C1 segment of cervical spinal cord (tissue), 14 donors: ENCODE measurements at regions not wholly inside any gene's neighbourhood (a gene's known extent, or its start where the extent isn't known, plus 50 kb on each side); places are given as distances from the start of the nearest gene placed in this dataset.
"Not testable (repeated sequence)": the region's sequence is repeated elsewhere in the genome, so short reads cannot be mapped to it uniquely, and the experiment has no call there.

Source experiments
- DNase-seq, 14 donors: peaks; one replicate each; lab custom pipeline; 2025; lab: John Stamatoyannopoulos, UW

DNA sequence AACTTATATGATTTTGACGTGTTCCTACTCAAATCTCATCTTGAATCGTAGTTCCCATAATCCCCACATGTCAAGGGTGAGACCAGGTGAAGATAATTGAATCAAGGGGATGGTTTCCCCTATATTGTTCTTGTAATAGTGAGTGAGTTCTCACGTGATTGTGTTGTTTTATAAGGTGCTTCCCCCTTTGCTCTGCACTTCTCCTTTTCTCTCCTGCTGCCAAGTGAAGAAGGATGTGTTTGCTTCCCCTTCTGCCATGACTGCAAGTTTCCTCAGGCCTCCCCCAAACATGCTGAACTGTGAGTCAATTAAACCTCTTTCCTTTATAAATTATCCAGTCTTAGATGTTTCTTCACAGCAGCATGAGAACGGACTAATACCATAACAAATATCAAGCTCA, 83.2 kb downstream of the MANEA start:
- DNase-seq = no peak

DNA sequence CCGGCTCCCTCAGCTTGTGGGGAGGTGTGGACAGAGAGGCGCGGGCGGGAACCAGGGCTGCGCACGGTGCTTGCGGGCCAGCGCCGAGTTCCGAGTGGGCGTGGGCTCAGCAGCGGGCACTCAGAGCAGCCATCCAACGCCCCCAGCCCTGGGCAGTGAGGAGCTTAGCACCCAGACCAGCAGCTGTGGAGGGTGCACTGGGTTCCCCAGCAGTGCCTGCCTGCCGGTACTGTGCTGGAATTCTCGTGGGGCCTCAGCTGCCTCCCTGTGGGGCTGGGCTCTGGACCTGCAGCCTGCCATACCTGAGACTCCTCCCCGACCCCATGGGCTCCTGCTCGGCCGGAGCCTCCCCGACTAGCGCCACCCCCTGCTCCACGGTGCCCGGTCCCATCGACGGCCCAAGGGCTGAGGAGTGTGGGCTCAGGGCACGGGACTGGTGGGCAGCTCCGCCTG, 92.7 kb downstream of the MANEA start:
- no peak for DNase-seq

DNA sequence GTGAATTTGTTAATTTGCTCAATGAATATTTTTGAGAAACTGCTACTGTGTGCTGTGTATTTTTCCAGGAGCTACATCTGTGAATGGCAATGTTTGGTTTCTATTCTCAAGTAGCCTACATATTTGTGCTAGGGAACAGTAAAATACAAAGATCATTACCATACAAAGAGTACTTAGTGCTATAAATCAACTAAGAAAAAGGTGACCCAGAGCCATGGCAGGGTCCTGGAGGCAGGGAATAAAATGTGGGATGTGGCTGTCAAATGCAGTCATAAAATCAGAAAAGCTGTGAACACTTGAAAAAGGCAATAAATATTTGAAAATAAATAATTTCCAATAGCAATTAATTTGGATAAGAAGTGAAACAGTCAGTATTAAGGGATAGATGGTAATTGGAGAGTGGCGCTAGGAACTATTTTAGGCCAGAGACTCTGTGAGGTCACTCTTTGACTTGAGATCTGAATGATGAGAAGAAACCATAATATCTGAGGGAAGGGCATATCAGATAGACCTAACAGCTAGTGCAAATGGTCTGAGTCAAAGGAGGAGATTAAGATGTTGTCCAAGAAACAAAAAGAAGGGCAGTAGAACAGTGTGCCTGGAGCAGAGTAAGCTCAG, 98.8 kb downstream of the MANEA start:
- DNase-seq = no peak

DNA sequence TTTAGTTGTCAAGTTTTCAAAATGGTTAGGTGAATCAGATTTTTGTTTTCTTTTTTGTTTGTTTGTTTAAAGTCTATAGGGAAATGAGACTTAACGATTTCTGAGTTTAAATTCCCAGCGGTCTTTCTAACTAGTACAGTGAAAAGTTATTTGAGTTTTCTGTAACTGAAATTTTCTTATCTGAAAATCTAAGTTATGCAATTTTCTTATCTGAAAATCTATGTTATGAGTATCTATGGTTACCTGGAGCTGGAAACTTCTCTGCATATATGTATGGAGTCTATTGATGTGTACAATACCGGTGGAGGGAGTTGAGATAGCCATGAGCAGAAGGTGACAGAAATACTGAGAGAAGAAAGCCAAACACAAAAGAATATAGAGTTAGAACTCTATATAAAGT, 102.6 kb downstream of the MANEA start:
- no peak for DNase-seq

DNA sequence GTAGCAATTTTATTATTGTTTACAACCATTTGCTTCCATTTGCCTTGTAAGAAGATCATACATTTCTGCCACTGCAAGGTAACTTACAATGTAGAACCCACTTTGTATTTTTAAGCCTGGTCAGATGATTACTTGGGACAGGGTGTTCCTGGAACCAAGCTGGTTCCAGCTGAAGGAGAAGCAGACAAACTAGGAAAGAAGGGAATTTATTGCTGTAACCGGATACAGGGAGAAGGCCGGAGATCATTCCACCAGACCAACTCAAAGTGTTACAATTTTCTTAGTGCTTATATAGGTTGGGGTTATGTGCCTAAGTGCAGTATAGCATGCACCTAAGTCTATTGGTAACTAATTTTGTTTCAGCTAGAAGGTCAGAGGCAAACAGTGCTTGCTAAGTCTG, 104.4 kb downstream of the MANEA start:
- no peak for DNase-seq

DNA sequence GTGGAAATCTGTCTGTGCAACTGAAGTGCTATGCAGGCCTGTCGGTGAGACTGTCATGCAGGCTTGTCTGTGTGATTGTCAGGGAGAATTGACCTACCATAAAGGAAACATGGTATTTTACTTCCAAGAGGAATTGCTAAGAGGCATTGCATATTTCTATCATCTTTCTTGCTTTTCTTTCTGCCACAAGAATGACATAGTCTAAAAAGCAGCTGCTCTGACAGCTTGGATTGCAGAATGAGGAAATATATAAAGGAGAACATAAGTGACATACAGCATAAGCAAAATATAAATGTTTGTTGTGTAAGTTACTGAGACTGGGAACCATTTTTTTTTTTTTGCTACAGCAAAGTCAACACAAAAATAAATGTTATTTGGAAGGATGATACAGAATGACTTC, 105.1 kb downstream of the MANEA start:
- no peak for DNase-seq

DNA sequence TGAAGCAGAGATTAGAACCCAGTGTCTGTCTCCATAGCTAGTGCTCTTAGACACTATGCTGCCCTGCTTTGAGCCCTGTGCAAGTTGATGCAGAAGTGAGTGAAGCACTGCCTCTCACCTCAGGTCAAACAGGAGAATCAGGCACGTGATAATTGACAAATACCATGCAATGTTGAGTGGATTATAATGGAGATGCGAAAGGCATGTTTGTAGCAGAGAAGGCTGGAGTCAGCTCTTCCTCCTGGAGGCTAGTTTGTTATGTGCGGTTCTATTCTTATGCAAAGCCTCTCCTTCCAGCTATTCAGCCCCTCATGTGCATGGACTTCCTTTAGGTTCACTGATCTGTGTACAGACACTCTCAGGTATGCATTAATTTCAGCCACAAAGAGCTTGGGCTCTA, 108.5 kb downstream of the MANEA start:
- no peak for DNase-seq

DNA sequence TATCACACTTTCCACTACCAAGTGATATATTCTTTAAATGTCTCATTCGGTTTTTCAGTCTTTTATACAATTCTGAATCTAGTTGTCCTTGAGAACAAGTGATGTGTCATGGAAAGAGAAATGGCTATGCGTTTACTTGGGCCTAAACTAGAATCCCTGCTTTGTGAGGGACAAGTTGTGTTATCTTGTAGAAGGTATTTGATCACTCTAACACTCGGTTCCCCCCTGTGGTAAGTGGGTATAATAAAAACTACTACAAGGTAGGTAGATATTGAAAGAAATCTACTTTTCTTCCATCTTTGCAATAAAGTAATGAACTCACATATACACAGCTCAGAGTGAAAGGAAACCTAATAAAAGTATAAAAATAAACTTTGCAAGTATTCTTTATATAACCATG, 108.9 kb downstream of the MANEA start:
- no peak for DNase-seq

DNA sequence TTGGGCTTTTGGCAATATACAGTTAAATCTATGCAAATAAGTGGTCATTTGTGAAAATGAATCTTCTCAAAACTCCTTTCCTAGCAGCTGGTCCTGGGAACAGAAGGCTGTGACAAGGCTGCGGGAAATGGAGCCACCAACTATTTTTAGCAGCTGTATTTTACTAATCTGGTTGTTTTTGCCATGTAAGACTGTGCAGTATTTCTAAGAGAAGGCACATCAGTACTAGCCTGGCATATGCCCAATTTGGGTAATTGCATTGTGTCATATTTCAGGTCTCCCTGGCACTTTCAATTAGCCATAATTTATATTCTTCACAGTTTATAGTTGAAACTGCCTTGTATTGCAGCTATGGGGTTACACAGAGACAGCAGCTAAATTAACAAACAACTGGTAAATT, 109.6 kb downstream of the MANEA start:
- DNase-seq = no peak

DNA sequence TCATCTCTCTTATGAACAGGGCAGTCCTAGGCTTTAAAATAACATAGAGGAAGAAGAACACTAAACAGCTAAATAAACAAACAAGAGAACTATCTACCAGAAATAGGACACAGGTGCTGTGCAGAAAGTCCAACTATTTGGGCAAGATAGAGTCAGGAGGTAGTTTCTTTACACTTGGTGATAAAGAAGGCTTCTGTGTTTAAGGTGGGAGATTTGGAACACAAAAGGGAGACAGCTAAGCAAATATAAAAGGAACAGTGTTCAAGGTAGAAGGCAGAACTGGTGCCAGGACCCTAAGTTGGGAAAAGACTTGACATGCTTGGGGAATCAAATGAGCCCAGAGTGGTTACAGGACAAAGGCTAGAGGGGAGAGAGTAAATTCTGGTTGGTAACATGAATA, 110.5 kb downstream of the MANEA start:
- no peak for DNase-seq

DNA sequence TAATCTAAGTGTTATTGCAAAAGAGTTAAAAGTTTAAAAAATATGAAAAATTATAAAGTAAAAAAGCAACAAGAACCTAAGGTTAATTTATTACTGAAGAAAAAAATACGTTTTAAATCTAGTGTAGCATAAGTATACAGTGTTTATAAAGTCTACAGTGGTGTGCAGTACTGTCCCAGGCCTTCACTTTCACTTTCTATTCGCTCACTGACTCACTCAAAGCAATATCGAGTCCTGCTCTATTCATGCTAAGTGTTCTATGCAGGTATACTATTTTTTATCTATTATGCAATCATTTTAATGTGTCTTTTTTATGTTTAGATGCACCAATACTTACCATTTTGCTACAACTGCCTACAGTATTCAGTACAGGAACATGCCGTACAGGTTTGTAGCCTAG, 113.0 kb downstream of the MANEA start:
- DNase-seq = no peak

DNA sequence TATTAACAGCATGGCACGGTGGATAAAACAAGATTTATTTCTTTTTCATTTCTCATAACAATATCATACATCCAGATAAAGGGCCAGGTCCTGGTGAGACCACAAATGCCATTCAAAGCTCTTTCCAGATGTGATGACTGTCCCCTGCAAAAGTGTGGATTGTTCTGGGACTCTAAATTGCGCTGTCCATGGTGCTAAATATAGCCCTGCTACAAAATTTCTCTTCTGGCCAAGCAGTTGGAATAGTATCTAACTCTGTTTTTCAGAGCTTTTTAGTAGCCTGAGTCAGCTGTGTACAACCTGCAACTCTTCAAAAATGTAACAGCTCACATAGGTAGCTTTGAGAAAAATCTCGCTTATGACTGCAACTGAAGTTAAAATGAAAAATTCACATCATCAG, 115.8 kb downstream of the MANEA start:
- DNase-seq = no peak

DNA sequence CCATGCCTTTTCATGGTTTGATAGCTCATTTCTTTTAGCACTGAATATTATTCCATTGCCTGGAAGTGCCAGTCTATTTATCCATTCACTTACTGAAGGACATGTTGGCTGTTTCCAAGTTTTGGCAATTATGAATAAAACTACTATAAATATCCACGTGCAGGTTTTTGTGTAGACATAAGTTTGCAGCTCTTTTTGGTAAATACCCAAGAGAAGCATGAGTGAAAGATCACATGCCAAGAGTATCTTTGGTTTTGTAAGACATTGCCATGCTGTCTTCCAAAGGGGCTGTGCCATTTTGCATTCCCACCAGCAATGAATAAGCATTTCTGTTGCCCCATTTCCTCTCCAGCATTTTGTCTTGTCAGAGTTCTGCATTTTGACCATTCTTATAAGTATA, 120.9 kb downstream of the MANEA start:
- DNase-seq = no peak

DNA sequence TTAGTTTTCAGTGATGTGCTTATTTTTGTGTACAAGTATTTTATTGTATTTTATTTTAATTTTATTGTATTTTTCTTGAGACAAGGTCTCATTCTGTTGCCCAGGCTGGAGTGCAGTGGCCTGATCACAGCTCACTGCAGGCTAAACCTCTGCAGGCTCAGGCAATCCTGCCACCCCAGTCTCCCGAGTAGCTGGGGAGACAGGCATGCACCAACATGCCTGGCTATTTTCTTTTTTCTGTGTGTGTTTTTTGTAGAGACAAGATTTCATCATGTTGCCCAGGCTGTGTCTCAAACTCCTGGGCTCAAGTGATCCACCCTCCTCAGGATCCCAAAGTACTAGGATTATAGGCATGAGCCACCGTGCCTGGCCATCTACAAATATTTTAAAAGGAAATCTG, 146.3 kb downstream of the MANEA start:
- no peak for DNase-seq

DNA sequence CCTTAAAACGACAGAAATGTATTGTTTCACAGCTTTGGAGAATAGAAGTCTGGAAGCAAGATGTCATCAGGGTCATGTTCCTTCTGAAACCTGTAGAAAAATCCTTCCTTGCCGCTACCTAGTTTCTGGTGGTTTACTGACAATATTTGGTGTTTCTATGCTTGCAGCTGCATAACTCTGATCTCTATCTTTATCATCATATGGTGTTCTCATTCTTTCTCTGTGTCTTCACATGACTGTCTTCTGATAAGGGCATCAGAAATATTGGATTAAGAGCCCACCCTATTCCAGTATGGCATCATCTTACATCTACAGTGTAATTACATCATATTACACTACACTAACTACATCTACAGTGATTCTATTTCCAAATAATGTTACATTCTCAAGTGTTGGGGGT, 148.0 kb downstream of the MANEA start:
- DNase-seq = no peak

DNA sequence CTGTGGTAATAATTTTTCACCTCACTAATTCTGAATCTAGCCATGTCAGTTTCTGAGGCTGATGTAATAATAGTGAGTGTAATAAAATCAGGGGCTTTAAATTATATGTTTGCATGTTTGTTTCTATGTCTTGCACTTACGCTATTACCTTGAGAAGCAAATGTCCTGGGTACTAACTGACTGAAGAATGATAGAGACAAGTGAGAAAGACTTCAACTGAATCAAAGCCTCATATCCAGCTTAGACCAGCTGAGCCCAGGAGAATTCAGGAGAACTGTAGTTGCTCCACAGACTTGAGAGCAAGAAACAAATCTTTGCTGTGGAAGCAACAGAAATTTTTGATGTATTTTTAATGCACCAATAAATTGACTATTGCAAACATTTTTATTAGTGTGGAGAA, 162.8 kb downstream of the MANEA start:
- no peak for DNase-seq

DNA sequence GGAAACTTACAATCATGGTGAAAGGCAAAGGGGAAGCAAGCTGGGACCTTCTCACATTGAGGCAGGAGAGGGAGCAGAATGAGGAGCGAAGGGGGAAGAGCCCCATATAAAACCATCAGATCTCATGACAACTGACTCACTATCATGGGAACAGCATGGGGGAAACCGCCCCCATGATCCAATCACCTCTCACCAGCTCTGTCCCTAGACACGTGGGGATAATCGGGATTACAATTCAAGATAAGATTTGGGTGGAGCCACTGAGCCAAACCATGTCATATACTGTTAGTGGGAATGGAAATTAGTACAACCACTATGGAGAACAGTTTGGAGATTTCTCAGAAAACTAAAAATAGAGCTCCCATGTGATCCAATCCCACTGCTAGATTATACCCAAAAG, 163.7 kb downstream of the MANEA start:
- DNase-seq = no peak

DNA sequence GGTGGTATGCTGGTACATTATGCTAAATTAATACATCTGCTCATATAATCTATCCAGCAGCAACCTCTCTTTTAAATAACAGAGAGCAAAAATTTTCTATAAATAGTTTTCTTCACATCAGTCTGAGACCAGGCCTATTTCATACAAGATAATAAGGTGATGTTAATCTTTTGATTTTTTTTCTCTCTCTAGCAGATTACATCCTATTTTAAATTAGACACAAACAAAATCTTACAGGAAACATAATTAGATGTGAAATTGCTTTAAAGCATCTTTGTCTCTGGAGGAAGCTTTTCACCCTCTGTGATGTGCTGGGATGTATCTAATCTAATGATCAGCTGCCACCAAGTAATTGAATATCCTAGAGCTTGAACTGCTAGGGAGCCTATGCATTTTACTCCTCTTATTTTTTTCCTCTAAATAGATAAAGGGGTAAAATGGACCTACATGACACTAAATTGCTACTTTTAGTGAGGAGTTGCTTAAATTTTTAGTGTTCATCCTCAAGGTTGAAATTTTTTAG, 165.5 kb downstream of the MANEA start:
- DNase-seq = no peak

DNA sequence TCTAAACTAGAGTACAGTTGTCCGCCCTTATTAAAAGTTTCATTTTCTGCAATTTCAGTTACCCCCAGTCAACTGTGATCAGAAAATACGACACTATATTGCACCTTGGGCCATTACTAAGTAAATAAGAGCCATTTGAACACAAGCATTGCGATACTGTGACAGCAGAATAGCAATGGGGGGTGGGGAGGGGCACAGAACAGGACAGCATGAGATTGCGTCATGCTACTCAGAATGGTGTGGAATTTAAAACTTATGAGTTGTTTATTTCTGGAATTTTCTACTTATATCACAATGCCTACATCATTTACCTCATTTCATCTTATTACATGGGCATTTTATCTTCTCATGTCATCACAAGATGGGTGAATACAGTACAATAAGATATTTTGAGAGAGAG, 166.3 kb downstream of the MANEA start:
- DNase-seq = no peak

DNA sequence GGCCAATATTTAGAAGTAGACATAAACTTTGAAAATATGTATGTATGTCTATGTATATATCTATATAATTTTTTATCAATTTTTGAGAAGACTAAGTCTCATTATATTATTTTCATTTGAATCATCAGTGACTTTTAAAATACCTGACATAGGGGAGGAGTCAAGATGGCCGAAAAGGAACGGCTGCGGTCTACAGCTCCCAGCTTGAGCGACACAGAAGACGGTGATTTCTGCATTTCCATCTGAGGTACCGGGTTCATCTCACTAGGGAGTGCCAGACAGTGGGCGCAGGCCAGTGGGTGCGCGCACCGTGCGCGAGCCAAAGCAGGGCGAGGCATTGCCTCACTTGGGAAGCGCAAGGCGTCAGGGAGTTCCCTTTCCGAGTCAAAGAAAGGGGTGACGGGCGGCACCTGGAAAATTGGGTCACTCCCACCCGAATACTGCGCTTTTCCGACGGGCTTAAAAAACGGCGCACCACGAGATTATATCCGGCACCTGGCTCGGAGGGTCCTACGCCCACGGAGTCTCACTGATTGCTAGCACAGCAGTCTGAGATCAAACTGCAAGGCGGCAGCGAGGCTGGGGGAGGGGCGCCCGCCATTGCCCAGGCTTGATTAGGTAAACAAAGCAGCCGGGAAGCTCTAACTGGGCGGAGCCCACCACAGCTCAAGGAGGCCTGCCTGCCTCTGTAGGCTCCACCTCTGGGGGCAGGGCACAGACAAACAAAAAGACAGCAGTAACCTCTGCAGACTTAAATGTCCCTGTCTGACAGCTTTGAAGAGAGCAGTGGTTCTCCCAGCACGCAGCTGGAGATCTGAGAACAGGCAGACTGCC, 181.1 kb downstream of the MANEA start:
- not testable (repeated sequence) for DNase-seq

DNA sequence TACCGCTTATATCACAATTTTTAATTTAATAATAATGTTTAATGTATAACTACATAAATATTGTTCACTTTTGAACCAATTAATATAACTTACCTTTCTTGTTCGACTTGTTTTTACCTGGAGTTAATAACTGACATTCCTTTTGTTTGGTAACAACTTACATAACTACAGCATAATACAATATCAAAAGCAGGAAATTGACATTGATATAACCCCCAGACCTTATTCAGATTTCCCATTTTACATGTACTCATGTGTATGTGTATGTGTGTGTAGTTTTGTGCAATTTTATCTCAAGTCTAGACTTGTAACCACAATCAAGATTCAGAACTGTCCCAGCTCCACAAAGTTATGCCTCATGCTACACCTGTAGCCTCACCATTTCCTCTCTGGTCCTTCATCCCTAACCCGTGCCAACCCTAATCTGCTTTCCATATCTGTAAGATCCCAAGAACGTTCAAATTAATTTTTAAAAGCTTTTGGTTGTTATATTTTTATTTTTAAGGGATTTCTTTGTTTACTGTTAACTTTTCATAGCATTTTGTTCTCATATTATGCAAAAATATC, 190.6 kb downstream of the MANEA start:
- no peak for DNase-seq

DNA sequence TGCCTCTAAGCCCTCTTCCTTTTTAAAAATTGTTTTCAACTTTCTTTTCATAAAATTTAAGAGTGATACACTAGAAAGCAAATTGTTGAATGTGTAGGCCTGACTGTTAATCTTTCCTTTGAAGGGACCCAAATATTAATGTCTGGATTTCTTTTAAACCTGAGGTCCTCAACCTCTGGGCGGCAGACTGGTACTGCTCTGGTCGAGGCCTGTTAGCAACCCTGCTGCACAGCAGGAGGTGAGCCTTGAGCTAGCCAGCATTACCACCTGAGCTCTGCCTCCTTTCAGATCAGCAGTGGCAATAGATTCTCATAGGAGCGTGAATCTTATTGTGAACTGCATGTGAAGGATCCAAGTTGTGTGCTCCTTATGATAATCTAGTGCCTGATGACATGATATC, 191.2 kb downstream of the MANEA start:
- DNase-seq = no peak

DNA sequence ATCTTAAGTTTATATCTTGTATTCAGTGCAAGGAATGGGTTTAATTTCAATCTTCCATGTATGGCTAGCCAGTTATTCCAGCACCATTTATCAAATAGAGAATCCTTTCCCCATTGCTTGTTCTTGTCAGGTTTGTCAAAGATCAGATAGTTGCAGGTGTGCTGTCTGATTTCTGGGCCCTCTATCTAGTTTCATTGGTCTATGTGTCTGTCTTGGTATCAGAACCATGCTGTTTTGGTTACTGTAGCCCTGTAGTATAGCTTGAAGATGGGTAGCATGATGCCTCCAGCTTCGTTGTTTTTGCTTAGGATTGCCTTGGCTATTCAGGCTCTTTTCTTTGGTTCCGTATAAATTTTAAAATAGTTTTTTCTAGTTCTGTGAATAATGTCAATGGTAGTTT, 200.0 kb downstream of the MANEA start:
- DNase-seq = no peak
